Sigmoid colon (tissue), 6 donors: ENCODE measurements at regions not wholly inside any gene's neighbourhood (a gene's known extent, or its start where the extent isn't known, plus 50 kb on each side); places are given as distances from the start of the nearest gene placed in this dataset.

Source experiments
- DNase-seq: peaks from one replicate; pipeline ENCODE4 v3.0.0-alpha.2; 2019
- H3K27ac ChIP-seq, 4 donors: fragments of 200-600 bp; sonication (generic); one replicate each; pipeline ENCODE4 v1.5.1; 2016 to 2019; ENCODE audit warnings: mild to moderate bottlenecking in 1 of 4
- H3K27me3 ChIP-seq, 3 donors: fragments of 200-600 bp; sonication (generic); one replicate each; pipeline ENCODE4 v1.5.1; 2019; ENCODE audit warnings: mild to moderate bottlenecking in 1 of 3
- H3K36me3 ChIP-seq, 4 donors: fragments of 200-600 bp; sonication (generic); one replicate each; pipeline ENCODE4 v1.5.1; 2016 to 2019
- H3K4me1 ChIP-seq, 4 donors: fragments of 200-600 bp; sonication (generic); one replicate each; pipeline ENCODE4 v1.5.1; 2017 to 2019
- H3K4me3 ChIP-seq, 4 donors: fragments of 200-600 bp; sonication (generic); one replicate each; pipeline ENCODE4 v1.5.1; 2017 to 2019; ENCODE audit warnings: mild to moderate bottlenecking in 2 of 4, moderate library complexity in 1 of 4
- H3K9me3 ChIP-seq, 4 donors: fragments of 200-600 bp in 3 of 4; sonication (generic) in 3 of 4; one replicate each; pipeline versions ENCODE4 v1.5.1 to v1.6.1; 2013 to 2019
- EP300 ChIP-seq, 4 donors: sonication (generic); formaldehyde crosslinking; IDR thresholded peaks; one replicate each; pipeline ENCODE4 v1.6.1; 2017; ENCODE audit warnings: antibody characterized with exemption in 4 of 4
- POLR2A ChIP-seq, 2 donors: fragments of 450-650 bp; IDR thresholded peaks; one replicate each; pipeline ENCODE4 v1.6.1; 2016; ENCODE audit warnings: antibody characterized with exemption in 2 of 2, mild to moderate bottlenecking in 2 of 2, moderate library complexity in 2 of 2
- POLR2AphosphoS5 ChIP-seq, 4 donors: sonication (generic); formaldehyde crosslinking; IDR thresholded peaks; one replicate each; pipeline ENCODE4 v1.6.1; 2017; ENCODE audit warnings: antibody characterized with exemption in 4 of 4
- WGBS, 2 donors: extraction: QIAGEN DNeasy Blood & Tissue Kit; methylation state at CpG; one replicate each; pipeline ENCODE4 v1.1.7; 2013; 5-methylcytosine and 5-hydroxymethylcytosine counted together
- intact Hi-C: fragments of 100-400 bp; cut with DNase I; formaldehyde crosslinking; loops from one replicate; pipeline ENCODE4 v1.15.1; 2023
- TF ChIP-seq, protein P1 (sequence below), 4 experiments: fragments of 450-650 bp in 3 of 4; fragments of 200-600 bp in 1 of 4; IDR thresholded peaks; one replicate each; pipeline ENCODE4 v1.5.1; 2016 to 2019; ENCODE audit warnings: antibody characterized with exemption in 4 of 4, mild to moderate bottlenecking in 3 of 4, moderate library complexity in 2 of 4
- donor health status: healthy with polysubstance abuse.
- donor health status: healthy.

DNA sequence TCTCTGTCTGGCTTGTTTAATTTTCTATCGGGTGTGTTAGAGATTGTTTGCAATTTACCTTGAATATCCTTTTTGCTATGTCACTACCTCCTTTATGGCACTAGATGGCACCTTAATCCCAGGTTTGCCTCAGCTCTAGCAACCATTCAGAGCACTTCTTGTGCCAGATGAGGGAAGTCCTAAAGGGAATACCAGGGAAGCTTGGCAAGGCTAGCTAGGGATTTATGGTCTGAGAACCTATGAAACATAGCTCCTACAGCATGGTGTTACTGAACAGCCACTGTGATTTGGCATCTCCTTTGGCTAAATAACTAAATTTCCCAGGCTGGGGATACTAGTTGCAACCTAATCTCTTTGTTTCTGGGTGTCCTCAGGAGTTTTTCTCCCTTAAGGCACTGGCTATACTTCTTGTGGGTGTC lies 69.0 kb upstream of the VOPP1 start:
- H3K36me3 ChIP-seq, result no peaks in the 10 kb centered on the region
- intact Hi-C loops, result loop anchor here (1.0 to 5.0 kb wide), 3 partner anchors 323 to 451 kb away; partner anchors contain the start of genes NIPSNAP2 and PHKG1

DNA sequence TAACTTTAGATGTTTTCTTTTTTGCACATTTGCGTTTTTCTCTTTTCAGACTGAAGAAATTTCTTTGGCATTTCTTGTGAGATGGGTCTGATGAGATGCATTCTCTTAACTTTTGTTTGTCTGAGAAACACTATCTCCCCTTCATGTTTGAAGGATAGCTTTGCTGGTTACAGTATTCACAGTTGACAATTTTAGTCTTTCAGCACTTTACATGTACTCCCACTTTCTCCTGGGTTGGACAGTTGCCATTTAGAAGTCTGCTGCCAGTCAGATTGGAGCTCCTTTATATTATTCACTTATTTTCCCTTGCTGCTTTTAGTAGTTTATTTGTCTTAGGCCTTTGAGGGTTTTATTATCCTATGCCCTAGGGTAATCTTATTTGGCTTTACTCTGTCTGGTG lies 67.3 kb upstream of the VOPP1 start:
- H3K4me3 ChIP-seq, result no peak overlapping the region
- no peak for DNase-seq
- H3K27me3 ChIP-seq, result no peaks in the 10 kb centered on the region
- H3K27ac ChIP-seq, result no peak overlapping the region
- intact Hi-C loops, result loop anchor here (5.0 kb wide), 2 partner anchors 433 to 453 kb away; partner anchors contain the start of gene PHKG1
- H3K36me3 ChIP-seq, result no peaks in the 10 kb centered on the region
- TF ChIP-seq, protein P1, sequence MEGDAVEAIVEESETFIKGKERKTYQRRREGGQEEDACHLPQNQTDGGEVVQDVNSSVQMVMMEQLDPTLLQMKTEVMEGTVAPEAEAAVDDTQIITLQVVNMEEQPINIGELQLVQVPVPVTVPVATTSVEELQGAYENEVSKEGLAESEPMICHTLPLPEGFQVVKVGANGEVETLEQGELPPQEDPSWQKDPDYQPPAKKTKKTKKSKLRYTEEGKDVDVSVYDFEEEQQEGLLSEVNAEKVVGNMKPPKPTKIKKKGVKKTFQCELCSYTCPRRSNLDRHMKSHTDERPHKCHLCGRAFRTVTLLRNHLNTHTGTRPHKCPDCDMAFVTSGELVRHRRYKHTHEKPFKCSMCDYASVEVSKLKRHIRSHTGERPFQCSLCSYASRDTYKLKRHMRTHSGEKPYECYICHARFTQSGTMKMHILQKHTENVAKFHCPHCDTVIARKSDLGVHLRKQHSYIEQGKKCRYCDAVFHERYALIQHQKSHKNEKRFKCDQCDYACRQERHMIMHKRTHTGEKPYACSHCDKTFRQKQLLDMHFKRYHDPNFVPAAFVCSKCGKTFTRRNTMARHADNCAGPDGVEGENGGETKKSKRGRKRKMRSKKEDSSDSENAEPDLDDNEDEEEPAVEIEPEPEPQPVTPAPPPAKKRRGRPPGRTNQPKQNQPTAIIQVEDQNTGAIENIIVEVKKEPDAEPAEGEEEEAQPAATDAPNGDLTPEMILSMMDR (IDR thresholded peaks at IDR 0.05), result no peak
- TF ChIP-seq EP300 (IDR thresholded peaks at IDR 0.05) (no peak), POLR2AphosphoS5 (IDR thresholded peaks at IDR 0.05) (no peak), POLR2A (IDR thresholded peaks at IDR 0.05) (no peak)
- 90 to 98% methylated on average over 1 of the region's 1 CpG for WGBS, 2 donors
- peaks cover 0 to 8% (median 3%) of the 10 kb centered on the region in 4 donors for H3K4me1 ChIP-seq
- H3K9me3 ChIP-seq, result no peaks in the 10 kb centered on the region

More for the DNA sequence above, 69.0 kb upstream of the VOPP1 start:
- no peaks in the 10 kb centered on the region for H3K9me3 ChIP-seq
- 0 to 2% methylated on average over 1 of the region's 1 CpG for WGBS, 2 donors
- TF ChIP-seq POLR2A (IDR thresholded peaks at IDR 0.05) (no peak), POLR2AphosphoS5 (IDR thresholded peaks at IDR 0.05) (peak in 3 of 4 donors; percentile 52 to 69 (median 67)), EP300 (IDR thresholded peaks at IDR 0.05) (no peak)
- TF ChIP-seq, protein P1 (IDR thresholded peaks at IDR 0.05), result peak; percentile 49 to 83 (median 69)
- no peak overlapping the region for H3K4me3 ChIP-seq
- peak; percentile 70 for DNase-seq
- peak overlapping the region in 1 of 4 donors; percentile 29 for H3K27ac ChIP-seq
- H3K27me3 ChIP-seq, result no peaks in the 10 kb centered on the region
- peaks cover 0 to 8% (median 3%) of the 10 kb centered on the region in 4 donors for H3K4me1 ChIP-seq

DNA sequence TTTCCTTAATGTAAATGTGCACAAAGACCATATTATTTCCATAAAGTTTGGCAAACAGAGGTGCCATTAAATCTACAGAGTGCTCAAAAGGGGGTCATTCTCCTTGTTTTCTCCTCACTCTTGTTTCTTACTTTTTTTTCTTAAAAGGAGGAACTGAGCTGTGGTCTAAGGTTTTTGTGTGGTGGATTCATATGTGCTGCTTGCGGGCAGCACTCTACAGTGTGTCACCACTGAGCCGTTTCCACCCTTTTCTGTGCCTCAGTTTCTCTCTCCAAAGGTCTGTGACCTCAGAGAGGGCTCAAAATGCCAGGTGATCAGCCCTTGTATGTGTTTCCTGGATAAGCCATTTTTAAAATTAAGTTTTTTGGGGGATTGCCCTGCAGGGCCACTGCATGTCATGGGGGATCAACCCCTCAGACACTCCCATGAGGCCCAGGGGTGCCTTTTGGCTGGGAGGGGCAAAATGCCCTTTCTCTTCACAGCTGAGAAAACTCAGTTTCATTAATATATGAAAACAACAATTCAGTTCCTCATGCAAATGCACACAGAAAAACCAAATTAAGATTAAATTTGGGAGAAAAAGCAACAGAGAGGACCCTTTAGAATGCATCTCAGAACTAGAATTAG lies 56.9 kb upstream of the VOPP1 start:
- 37 to 60% methylated on average over 2 of the region's 2 CpGs for WGBS, 2 donors

DNA sequence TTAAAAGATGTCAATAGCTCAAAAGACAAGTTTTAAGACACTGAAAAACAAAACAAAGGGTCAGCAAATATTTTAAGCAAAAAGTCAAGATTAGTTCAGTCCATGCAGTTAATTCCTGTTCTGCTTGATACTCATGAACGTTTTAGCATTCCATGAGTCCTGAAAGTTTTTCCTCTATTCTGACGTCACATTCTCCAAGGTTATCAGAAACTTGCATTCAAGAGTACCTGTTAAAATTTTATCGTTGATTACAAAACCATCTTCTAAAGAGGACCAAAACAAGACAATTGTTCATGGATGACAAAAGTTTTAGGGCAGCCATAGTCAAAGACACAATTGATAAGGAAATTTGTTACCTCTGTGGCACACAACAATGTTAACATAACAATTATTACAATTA lies 52.5 kb upstream of the VOPP1 start:
- Histone ChIP-seq H3K27ac (no peak overlapping the region), H3K27me3 (no peaks in the 10 kb centered on the region), H3K36me3 (no peaks in the 10 kb centered on the region), H3K9me3 (no peaks in the 10 kb centered on the region), H3K4me1 (no peaks in the 10 kb centered on the region), H3K4me3 (no peak overlapping the region)
- WGBS, 2 donors, result 82% methylated on average over 3 of the region's 3 CpGs
- no peak for DNase-seq
- intact Hi-C loops, result no loop called here
- TF ChIP-seq POLR2AphosphoS5 (IDR thresholded peaks at IDR 0.05) (no peak), EP300 (IDR thresholded peaks at IDR 0.05) (no peak), POLR2A (IDR thresholded peaks at IDR 0.05) (no peak)
- TF ChIP-seq, protein P1 (IDR thresholded peaks at IDR 0.05), result no peak

More for the DNA sequence above, 56.9 kb upstream of the VOPP1 start:
- intact Hi-C loops, result no loop called here
- DNase-seq, result no peak
- Histone ChIP-seq H3K27ac (no peak overlapping the region), H3K27me3 (no peaks in the 10 kb centered on the region), H3K4me3 (no peak overlapping the region), H3K36me3 (no peaks in the 10 kb centered on the region), H3K4me1 (no peaks in the 10 kb centered on the region), H3K9me3 (no peaks in the 10 kb centered on the region)
- TF ChIP-seq EP300 (IDR thresholded peaks at IDR 0.05) (no peak), POLR2A (IDR thresholded peaks at IDR 0.05) (no peak), POLR2AphosphoS5 (IDR thresholded peaks at IDR 0.05) (no peak)
- TF ChIP-seq, protein P1 (IDR thresholded peaks at IDR 0.05), result no peak
